ENCODE measurements at regions not wholly inside any gene's neighbourhood (a gene's known extent, or its start where the extent isn't known, plus 50 kb on each side); places are given as distances from the start of the nearest gene placed in this dataset.
"Not testable (repeated sequence)": the region's sequence is repeated elsewhere in the genome, so short reads cannot be mapped to it uniquely, and the experiment has no call there.

DNA sequence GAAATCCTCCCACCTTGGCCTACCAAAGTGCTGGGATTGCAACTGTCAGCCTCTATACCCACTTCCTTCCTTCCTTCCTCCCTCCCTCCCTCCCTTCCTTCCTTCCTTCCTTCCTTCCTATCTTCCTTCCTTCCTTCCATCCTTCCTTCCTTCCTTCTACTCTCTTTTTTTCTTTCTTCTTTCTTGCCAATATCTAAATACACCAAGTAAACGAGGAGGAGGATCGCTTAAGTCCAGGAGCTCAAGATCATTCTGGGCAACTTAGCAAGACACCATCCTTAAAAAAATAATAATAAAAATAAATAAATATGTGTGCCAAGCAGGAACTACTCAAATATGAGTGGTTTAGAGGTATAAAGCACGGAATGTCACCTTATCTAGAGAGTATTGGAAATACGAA is 249.4 kb upstream of the TRIB2 start:
- no peak for DNase-seq

GRCh38 chr2:12469141-12469561 is 247.6 kb upstream of the TRIB2 start:
- no peak for DNase-seq

- DNase-seq: not testable (repeated sequence)
These were observed 244.5 kb upstream of the TRIB2 start for GRCh38 chr2:12472265-12472664.

- no peak for DNase-seq
These were observed 238.3 kb upstream of the TRIB2 start for GRCh38 chr2:12478151-12479064.

DNA sequence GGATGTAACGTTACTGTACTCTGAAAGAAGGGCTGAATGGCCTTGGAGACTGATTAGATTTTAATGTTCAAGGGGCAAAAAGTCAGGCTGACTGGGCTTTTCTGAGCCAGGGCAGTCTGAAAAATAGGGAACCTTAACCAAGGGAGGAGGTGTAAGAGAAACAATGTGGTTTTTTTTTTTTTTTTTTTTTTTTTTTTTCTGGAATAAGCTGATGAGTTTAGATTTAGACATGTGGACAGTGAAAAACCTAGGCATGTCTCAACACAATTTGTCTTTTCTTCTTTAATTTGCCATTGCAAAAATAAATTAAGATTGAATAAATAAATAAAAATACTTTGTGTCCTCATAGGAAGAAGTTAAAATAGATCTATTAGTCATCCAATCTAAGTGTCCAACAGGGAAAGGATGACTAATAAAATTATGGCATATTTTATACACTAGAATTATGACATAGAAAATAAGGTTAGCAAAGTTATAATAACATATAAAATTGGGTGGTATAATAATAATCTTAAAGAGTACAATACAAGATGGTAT is 237.6 kb upstream of the TRIB2 start:
- DNase-seq: no peak

DNA sequence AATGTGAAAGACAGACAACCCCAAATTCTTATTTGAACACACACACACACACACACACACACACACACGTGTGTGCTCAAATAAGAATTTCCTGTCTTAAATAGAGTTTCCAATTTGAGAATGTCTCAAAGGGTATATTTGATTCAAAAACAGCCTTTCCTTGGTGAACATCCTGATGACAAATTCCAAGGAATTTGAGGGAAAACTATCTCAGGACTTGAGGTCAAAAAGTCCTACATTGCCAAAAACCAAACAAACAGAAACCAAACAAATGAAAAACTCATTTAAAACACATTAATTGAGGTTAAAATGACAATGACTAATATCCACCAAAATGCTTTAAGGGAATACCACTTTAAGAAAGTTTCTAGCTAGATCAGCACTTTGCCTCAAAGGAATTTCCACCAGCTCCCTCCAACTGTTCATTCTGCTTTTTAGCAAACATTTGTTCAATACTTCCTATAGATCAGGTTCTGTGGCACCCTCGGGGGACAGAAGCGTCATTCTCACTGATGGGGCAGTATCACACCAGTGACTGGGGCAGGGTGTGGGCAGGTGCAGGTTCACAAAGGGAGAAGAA is 232.1 kb upstream of the TRIB2 start:
- DNase-seq: no peak

GRCh38 chr2:12486205-12487118 is 230.3 kb upstream of the TRIB2 start:
- DNase-seq: no peak

- no peak for DNase-seq
These were observed 229.3 kb upstream of the TRIB2 start for GRCh38 chr2:12487253-12488004.

DNA sequence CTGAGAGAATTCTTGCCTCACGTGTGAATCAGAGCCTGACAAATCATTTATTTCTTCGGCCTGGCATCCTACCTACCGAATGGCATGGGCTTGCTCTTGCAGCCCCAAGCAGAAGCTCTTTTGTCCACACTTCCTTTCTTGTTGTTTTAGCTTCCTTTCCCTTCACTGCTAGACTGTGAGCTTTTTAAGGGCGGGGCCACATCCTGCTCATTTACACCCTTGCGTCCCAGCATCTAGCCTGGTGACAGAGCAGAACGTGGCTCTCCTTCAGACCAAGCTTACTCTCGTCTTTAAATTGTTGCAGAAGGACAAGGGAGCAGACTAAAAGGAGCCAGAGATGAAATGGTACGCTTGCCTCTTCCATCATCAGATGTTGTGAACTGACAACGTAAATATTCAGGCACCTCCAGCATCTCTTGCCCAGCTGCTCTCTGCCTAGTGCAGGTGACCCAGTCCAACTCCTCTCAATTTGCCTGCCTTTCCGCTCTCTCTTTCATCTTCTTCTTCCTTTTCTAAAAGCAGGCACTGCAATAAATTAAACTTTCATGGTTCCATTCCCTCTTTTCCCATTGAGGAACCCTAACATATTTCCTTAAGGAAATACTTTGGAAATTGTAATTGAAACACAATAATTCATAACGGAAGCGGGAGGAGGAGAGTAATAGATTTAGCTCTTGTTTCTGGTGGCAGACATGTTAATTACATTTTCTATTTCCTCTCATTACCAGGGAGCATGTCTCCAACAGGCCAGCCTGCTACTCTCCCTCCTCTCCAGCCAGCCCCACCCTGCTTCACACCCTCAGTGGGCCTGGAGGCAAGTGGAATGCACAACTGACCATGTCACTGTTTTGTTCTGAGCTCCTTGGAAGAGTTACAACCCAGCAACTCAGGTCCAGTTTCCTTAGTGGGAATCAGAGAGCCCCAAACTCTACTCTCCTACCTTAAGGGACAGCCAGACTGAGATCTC is 228.1 kb upstream of the TRIB2 start:
- DNase-seq: peak in 2 of 5 experiments; percentile 38 to 91

DNA sequence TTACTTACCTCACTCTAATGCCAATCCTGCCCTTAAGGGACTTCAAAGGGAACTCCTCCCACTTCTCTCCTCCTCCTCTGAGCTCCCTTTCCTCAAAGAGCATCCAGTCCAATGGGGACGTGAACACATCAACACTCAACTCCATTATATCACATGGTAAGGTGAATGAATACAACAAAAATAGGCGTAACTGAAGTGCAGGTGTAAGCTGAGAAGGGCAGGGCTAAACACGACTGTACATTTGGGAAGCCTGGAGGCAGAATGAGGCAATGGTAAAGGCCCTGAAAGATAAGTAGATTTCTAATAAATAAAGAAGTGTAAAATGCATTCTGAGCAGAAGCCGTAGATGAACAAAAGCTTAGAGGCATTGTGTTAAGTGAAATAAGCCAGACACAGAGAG is 226.1 kb upstream of the TRIB2 start:
- no peak for DNase-seq

- not testable (repeated sequence) for DNase-seq
These were observed 224.4 kb upstream of the TRIB2 start for GRCh38 chr2:12492360-12492759.

DNA sequence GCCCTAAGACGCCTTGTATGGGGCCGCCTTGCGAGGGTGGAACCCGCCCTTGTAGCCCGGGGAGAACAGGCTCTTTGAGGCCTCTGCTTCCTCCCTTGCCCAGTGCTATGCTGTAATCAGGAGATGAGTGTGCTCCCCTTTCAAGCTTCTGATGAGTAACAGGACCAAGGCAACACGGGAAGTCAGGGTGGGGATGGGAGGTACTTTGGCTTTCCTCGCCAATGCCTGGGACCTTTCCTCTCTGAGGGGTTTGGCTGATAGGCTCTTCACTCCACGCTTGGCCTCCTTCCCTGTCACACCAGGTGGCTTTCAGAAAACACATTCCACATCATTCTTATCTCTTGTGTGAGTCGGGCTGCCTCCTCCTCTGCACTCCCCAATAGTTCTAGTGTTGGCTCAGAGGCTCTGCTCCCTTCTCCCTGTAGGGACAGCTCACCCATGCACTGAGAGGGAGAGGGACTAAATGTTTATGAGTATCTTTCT is 223.7 kb upstream of the TRIB2 start:
- DNase-seq: peak in 2 of 5 experiments; percentile 38 to 68

DNA sequence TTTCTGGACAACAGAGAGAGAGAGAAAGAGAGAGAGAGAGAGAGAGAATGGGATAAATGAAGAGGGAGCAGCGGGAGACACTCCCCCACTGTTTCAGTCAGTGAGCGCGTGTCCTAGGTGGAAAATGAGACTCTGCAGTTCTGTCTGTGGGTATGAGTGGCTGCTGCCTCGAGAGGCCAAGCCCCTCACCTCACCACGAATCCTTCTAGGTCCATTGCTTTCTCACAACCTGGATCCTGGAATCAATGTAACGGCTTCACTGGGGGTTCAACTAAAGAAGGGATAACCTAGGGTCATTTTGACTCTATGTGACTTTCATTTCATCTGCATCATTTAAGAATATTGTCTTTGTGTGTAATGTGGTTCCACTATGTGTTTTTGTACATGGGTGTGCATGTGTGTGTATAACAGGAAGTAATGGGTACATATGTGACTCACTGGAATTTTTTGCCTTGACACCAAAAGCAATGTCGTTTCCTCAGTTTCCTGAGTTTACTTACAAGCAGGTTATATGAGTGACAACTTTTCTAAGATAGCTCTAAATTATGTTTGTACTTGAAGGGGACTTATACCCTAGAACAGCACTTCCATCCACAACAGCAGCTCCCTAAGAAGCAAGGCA is 221.4 kb upstream of the TRIB2 start:
- DNase-seq: peak in 1 of 5 experiments; percentile 73

- no peak for DNase-seq
These were observed 218.4 kb upstream of the TRIB2 start for GRCh38 chr2:12498286-12498685.

DNA sequence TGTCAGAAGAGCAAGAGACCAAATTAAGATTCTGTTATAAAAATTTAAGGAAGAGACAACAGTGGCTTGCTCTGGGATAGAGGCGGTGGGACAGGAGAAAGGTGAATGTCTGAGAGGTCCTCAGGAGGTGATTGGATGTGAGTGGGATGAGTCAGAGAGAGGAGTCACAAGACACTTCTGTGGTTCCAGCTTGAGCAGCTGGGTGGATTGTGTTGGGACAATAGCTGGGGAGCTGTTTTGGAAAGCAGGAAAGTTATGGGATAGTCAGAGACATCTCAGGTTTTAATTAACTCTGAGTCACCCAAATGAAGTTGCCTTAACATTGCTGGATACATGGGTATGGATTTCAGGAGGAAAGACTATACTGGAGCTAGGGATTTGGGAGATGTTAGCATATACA is 218.0 kb upstream of the TRIB2 start:
- no peak for DNase-seq

GRCh38 chr2:12500899-12501298 is 215.8 kb upstream of the TRIB2 start:
- DNase-seq: peak in 1 of 5 experiments; percentile 51

DNA sequence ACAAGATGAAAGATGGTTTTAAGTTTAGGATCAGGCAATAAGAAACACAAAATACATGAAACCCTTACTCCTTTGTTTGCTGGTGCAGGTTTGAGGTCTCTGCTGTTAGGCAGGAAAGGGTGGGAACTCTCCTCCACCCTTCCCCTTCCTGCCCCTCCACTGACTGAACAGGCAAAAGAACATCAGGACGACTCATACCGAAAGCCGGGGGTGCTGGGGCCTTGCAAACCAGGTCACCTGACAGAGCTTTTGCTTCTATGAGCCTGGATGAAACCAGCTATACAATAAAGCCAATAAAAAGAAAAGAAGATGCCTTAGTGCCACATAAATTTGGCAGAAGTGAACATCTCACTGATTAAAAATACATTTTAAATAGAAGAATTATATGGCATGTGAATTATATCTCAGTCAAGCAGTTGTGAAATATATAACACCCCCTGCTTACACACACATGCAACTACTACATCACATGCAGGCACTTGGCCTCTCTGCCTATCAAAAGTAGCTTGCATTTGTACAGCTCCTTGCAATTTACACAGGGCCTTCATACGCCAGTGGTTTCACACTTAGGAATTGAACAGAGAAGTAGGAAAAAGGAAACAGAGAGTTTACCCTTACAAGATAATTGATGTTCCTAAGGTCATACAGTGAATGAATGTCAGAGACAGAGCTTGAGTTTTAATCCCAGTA is 215.1 kb upstream of the TRIB2 start:
- DNase-seq: peak in 4 of 5 experiments; percentile 38 to 97 (median 52)

GRCh38 chr2:12502759-12503158 is 214.0 kb upstream of the TRIB2 start:
- peak in 3 of 5 experiments; percentile 15 to 86 (median 27) for DNase-seq

- DNase-seq: peak in 2 of 5 experiments; percentile 19 to 56
These were observed 212.3 kb upstream of the TRIB2 start for GRCh38 chr2:12504443-12504842.

Measured in T-helper 2 cell (primary cell).